CD4-positive, alpha-beta T cell (primary cell): ENCODE measurements at regions not wholly inside any gene's neighbourhood (a gene's known extent, or its start where the extent isn't known, plus 50 kb on each side); places are given as distances from the start of the nearest gene placed in this dataset.

Experiments
- ATAC-seq: fragments of 200-7000 bp; cut with Tn5 transposase; one replicate; pipeline ENCODE4 v1.10.0; 2022; ENCODE audit warnings: mild to moderate bottlenecking; ENCODE audit not compliant: poor library complexity
- CTCF ChIA-PET: fragments of 350-600 bp; sonication (Branson Sonifier 250); formaldehyde crosslinking; loops from one replicate; lab custom pipeline; 2021; ENCODE audit warnings: antibody characterized with exemption, inconsistent platforms; lab: Charles Lee
- POLR2A ChIA-PET: fragments of 350-600 bp; sonication (Branson Sonifier 250); formaldehyde crosslinking; loops from one replicate; lab custom pipeline; 2021; ENCODE audit warnings: antibody characterized with exemption, inconsistent platforms; lab: Charles Lee
- DNase-seq, 14 experiments: peaks; one replicate each; pipeline ENCODE4 v3.0.0-alpha.2; 2013 to 2020; ENCODE audit warnings: mixed read lengths in 2 of 14
- H3K27ac ChIP-seq, 2 donors: one replicate each; pipeline versions ENCODE4 v1.5.1 to v1.7.0; 2013; ENCODE audit warnings: low read length in 2 of 2, low read depth in 1 of 2, mild to moderate bottlenecking in 1 of 2
- H3K27me3 ChIP-seq, 2 experiments: 1 replicate in 1 of 2; 2 replicates in 1 of 2; pipeline versions ENCODE4 v1.6.1 to v1.7.0; 2013; ENCODE audit warnings: low read length in 2 of 2, control low read depth in 1 of 2, mild to moderate bottlenecking in 1 of 2, moderate library complexity in 1 of 2; ENCODE audit not compliant: insufficient read depth in 2 of 2, control insufficient read depth in 1 of 2
- H3K36me3 ChIP-seq: one replicate; pipeline ENCODE4 v1.6.1; 2013; ENCODE audit warnings: low read length, control low read depth; ENCODE audit not compliant: insufficient read depth
- H3K4me1 ChIP-seq: one replicate; pipeline ENCODE4 v1.6.1; 2013; ENCODE audit warnings: low read length, control low read depth; ENCODE audit not compliant: insufficient read depth
- H3K4me3 ChIP-seq: one replicate; pipeline ENCODE4 v1.5.1; 2013; ENCODE audit warnings: mild to moderate bottlenecking, low read length, moderate library complexity
- H3K9me3 ChIP-seq, 2 experiments: 1 replicate in 1 of 2; 2 replicates in 1 of 2; pipeline versions ENCODE4 v1.6.1 to v1.7.0; 2013; ENCODE audit warnings: low read length in 2 of 2, mild to moderate bottlenecking in 2 of 2, control low read depth in 1 of 2, moderate library complexity in 1 of 2; ENCODE audit not compliant: control insufficient read depth in 1 of 2, insufficient read depth in 1 of 2
- H3K27ac Mint-ChIP-seq: one replicate; pipeline ENCODE4 v1.8.0; 2020; ENCODE audit warnings: mixed read lengths
- H3K27me3 Mint-ChIP-seq: one replicate; pipeline ENCODE4 v1.8.0; 2021; ENCODE audit warnings: mixed read lengths
- H3K36me3 Mint-ChIP-seq: one replicate; pipeline ENCODE4 v1.8.0; 2021; ENCODE audit warnings: low read depth, mixed read lengths
- H3K4me1 Mint-ChIP-seq: one replicate; pipeline ENCODE4 v1.8.0; 2021; ENCODE audit warnings: low read depth, mixed read lengths
- H3K4me3 Mint-ChIP-seq: one replicate; pipeline ENCODE4 v1.8.0; 2020; ENCODE audit warnings: mild to moderate bottlenecking, mixed read lengths
- H3K9me3 Mint-ChIP-seq: one replicate; pipeline ENCODE4 v1.8.0; 2020; ENCODE audit warnings: mixed read lengths
- CTCF ChIP-seq: fragments of 200-600 bp; IDR thresholded peaks from one replicate; pipeline ENCODE4 v1.8.0; 2022; ENCODE audit warnings: antibody characterized with exemption, mild to moderate bottlenecking
- intact Hi-C, 2 experiments: fragments of 100-400 bp; cut with DNase I in 1 of 2; cut with micrococcal nuclease in 1 of 2; formaldehyde crosslinking; loops; one replicate each; pipeline versions ENCODE4 v1.15.1 to v1.9.0; 2023 to 2025; cut with DNase I, micrococcal nuclease

DNA sequence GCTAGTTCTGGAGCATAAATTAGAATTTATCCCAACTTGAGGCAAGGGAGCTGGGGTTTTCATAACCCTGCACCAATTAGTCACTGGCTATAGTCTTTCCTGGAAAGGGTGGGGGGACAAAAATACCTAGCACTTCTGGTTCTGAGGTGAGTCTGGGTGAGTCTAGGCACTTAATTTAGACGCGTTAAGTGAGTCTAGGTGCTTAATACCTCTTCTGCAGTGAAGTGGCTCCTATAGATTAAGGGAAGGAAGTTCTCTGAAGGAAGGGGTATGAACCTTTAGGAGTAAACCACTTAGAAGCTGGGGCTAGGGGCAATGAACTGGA lies 251.7 kb downstream of the EFCAB11 start:
- no peak overlapping the region for H3K4me3 Mint-ChIP-seq
- peaks cover 0 to 3% of the 10 kb centered on the region in 2 experiments for H3K9me3 ChIP-seq

GRCh38 chr14:89702073-89702875 lies 252.3 kb downstream of the EFCAB11 start:
- Histone ChIP-seq H3K9me3 (peaks cover 0 to 3% of the 10 kb centered on the region in 2 experiments), H3K27ac (peak overlapping the region; percentile 58 to 70), H3K4me3 (peak overlapping the region; percentile 62), H3K36me3 (no peaks in the 10 kb centered on the region), H3K4me1 (peaks cover 26% of the 10 kb centered on the region), H3K27me3 (no peaks in the 10 kb centered on the region)
- intact Hi-C loops = loop anchor here (1.0 to 5.0 kb wide), 3 partner anchors 18 to 285 kb away; partner anchors contain the start of gene FOXN3 (in 1 of the 2)
- DNase-seq (no peak), ATAC-seq (no peak)
- H3K4me1 Mint-ChIP-seq = peaks cover 47% of the 10 kb centered on the region
- H3K27ac Mint-ChIP-seq = peak overlapping the region; percentile 82
- no peak for TF ChIP-seq CTCF
- H3K36me3 Mint-ChIP-seq = no peaks in the 10 kb centered on the region
- H3K4me3 Mint-ChIP-seq = peak overlapping the region; percentile 87
- peaks cover 4% of the 10 kb centered on the region for H3K9me3 Mint-ChIP-seq
- ChIA-PET CTCF (interaction anchor here (0.6 to 4.6 kb wide), 4 partner anchors 15 to 364 kb away, joined by 3 to 18 read pairs (median 4); no protein-coding TSS in a partner anchor), POLR2A (interaction anchor here (0.7 to 5.4 kb wide), 7 partner anchors 11 to 109 kb away, joined by 3 to 35 read pairs (median 3); no protein-coding TSS in a partner anchor)
- H3K27me3 Mint-ChIP-seq = no peaks in the 10 kb centered on the region

More for the DNA sequence above, 251.7 kb downstream of the EFCAB11 start:
- Histone ChIP-seq H3K27me3 (no peaks in the 10 kb centered on the region), H3K4me3 (no peak overlapping the region), H3K4me1 (peaks cover 26% of the 10 kb centered on the region), H3K36me3 (no peaks in the 10 kb centered on the region), H3K27ac (no peak overlapping the region)
- ATAC-seq (no peak), DNase-seq (no peak)
- CTCF ChIA-PET = interaction anchor here (0.7 to 4.6 kb wide), 3 partner anchors 15 to 365 kb away, joined by 3 to 18 read pairs (median 4); no protein-coding TSS in a partner anchor
- Mint-ChIP-seq H3K9me3 (peaks cover 4% of the 10 kb centered on the region), H3K27me3 (no peaks in the 10 kb centered on the region), H3K36me3 (no peaks in the 10 kb centered on the region), H3K27ac (peak overlapping the region; percentile 50), H3K4me1 (peaks cover 43% of the 10 kb centered on the region)
- POLR2A ChIA-PET = interaction anchor here (0.7 to 5.4 kb wide), 6 partner anchors 11 to 109 kb away, joined by 3 to 35 read pairs (median 3); no protein-coding TSS in a partner anchor
- intact Hi-C loops = loop anchor here (1.0 to 5.0 kb wide), 3 partner anchors 17 to 286 kb away; partner anchors contain the start of gene FOXN3 (in 1 of the 2)
- no peak for TF ChIP-seq CTCF

DNA sequence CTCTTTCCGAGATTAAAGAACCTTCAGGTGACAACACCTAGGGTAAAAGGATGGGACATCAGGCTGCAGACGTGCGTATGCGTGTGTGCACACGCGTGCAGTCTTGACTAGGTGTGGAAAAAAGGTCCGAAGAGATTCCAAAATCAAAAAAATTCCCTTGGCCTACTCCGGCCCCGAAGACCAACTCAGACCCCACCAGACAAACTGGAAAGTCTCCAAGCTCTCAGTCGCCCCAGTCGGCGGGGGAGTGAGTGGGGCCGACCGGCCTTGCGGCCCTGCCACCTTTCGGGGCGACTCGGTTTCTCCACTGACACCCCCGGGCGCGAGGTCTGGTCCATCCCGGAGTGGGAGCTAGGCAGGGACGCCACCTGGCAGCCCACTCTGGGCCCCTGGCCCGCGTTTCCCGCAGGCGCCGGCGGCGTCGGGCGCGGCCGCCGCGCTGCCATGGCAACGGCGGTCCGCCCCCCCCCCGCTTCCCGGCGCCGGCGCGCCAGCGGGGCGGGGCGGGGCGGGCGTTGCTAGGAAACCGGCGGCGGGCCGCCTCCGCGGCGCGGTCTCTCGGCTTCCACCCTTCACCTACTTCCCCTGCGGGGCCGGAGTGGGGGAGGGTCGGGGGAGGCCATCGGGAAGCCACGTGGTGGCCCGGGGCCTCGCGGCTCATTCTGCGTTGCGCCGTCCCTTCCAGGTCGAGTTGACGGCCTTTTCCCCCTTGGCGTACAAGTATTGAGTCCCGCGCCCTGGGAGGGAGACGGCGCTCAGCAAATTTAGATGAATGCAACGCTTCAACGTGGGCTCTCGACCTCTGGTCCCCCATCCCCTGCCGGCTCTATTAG lies 253.1 kb downstream of the EFCAB11 start:
- Mint-ChIP-seq H3K4me3 (peak overlapping the region; percentile 87), H3K27me3 (no peaks in the 10 kb centered on the region), H3K4me1 (peaks cover 49% of the 10 kb centered on the region), H3K27ac (peak overlapping the region; percentile 82), H3K36me3 (no peaks in the 10 kb centered on the region), H3K9me3 (peaks cover 4% of the 10 kb centered on the region)
- H3K27me3 ChIP-seq = no peaks in the 10 kb centered on the region
- ChIA-PET POLR2A (interaction anchor here (1.4 to 5.4 kb wide), 3 partner anchors 12 to 20 kb away, joined by 4 to 35 read pairs (median 6); no protein-coding TSS in a partner anchor), CTCF (interaction anchor here (0.9 to 4.6 kb wide), 4 partner anchors 19 to 84 kb away, joined by 3 to 18 read pairs (median 4); no protein-coding TSS in a partner anchor)
- H3K27ac ChIP-seq = peak overlapping the region; percentile 58 to 70
- intact Hi-C loops = loop anchor here (1.0 to 5.0 kb wide), 4 partner anchors 19 to 284 kb away; partner anchors contain the start of gene FOXN3 (in 1 of the 2)
- H3K4me1 ChIP-seq = peaks cover 26% of the 10 kb centered on the region
- ATAC-seq (peak; percentile 86), DNase-seq (peak; percentile 70 to 92 (median 80))
- H3K36me3 ChIP-seq = no peaks in the 10 kb centered on the region
- H3K4me3 ChIP-seq = peak overlapping the region; percentile 62
- no peak for TF ChIP-seq CTCF
- peaks cover 0 to 3% of the 10 kb centered on the region in 2 experiments for H3K9me3 ChIP-seq
